Caco-2 (cell line): ENCODE measurements at regions not wholly inside any gene's neighbourhood (a gene's known extent, or its start where the extent isn't known, plus 50 kb on each side); places are given as distances from the start of the nearest gene placed in this dataset.

ENCODE experiments used
- BruUV-seq: library from RNA; stranded (reverse); fragments of 400-500 nt; replicated peaks from 2 replicates; lab custom pipeline; 2021; lab: Mats Ljungman, UMichigan
- CTCF ChIA-PET: fragments of 300-600 bp; sonication (Branson Sonifier 250); formaldehyde crosslinking; loops from one replicate; lab custom pipeline; 2022; ENCODE audit warnings: antibody characterized with exemption; lab: Charles Lee
- POLR2A ChIA-PET: fragments of 300-600 bp; sonication (Branson Sonifier 250); formaldehyde crosslinking; loops from one replicate; lab custom pipeline; 2022; ENCODE audit warnings: antibody characterized with exemption; lab: Charles Lee
- DNase-seq, 2 experiments: peaks; one replicate each; pipeline versions ENCODE4 v3.0.0 to v3.0.0-alpha.2; 2020 to 2022
- H3K27me3 ChIP-seq: replicated peaks from 2 replicates; pipeline ENCODE4 v1.6.0; 2011; ENCODE audit warnings: low read length; ENCODE audit not compliant: control insufficient read depth, insufficient read depth
- H3K36me3 ChIP-seq: 2 replicates; pipeline ENCODE4 v1.5.1; 2011; ENCODE audit warnings: low read length; ENCODE audit not compliant: control insufficient read depth, insufficient read depth
- H3K4me1 ChIP-seq: fragments of 250-450 bp; sonication (Bioruptor Pico); 2 replicates; pipeline ENCODE4 v1.5.1; 2020; ENCODE audit warnings: mild to moderate bottlenecking
- H3K4me3 ChIP-seq: 2 replicates; pipeline ENCODE4 v1.5.1; 2011; ENCODE audit warnings: low read depth, mild to moderate bottlenecking, control low read depth, low read length
- H3K9me3 ChIP-seq: fragments of 250-450 bp; sonication (Bioruptor Pico); 2 replicates; pipeline ENCODE4 v1.5.1; 2020; ENCODE audit warnings: mild to moderate bottlenecking, moderate library complexity
- H3K27ac Mint-ChIP-seq: one replicate; pipeline ENCODE4 v1.8.0; 2022; ENCODE audit warnings: mixed read lengths; ENCODE audit not compliant: unreplicated experiment
- H3K27me3 Mint-ChIP-seq: one replicate; pipeline ENCODE4 v1.8.0; 2022; ENCODE audit warnings: mixed read lengths; ENCODE audit not compliant: insufficient read depth, unreplicated experiment
- H3K36me3 Mint-ChIP-seq: one replicate; pipeline ENCODE4 v1.8.0; 2022; ENCODE audit warnings: mild to moderate bottlenecking, mixed read lengths; ENCODE audit not compliant: insufficient read depth, unreplicated experiment
- H3K4me1 Mint-ChIP-seq: one replicate; pipeline ENCODE4 v1.8.0; 2022; ENCODE audit warnings: low read depth, mixed read lengths; ENCODE audit not compliant: unreplicated experiment
- H3K4me3 Mint-ChIP-seq: one replicate; pipeline ENCODE4 v1.8.0; 2022; ENCODE audit warnings: mild to moderate bottlenecking, moderate library complexity, mixed read lengths; ENCODE audit not compliant: unreplicated experiment
- H3K9me3 Mint-ChIP-seq: one replicate; pipeline ENCODE4 v1.8.0; 2022; ENCODE audit warnings: mixed read lengths; ENCODE audit not compliant: unreplicated experiment
- intact Hi-C: fragments of 100-400 bp; cut with micrococcal nuclease; formaldehyde crosslinking; loops from one replicate; pipeline ENCODE4 v1.10.0; 2022; ENCODE audit not compliant: unreplicated experiment
- TF ChIP-seq, protein P1 (sequence below), 2 experiments: fragments of 200-600 bp in 1 of 2; IDR thresholded peaks; 1 replicate in 1 of 2; 2 replicates in 1 of 2; pipeline versions ENCODE4 v1.5.1 to v1.8.0; 2011 to 2022; ENCODE audit warnings: antibody characterized with exemption in 1 of 2, control low read depth in 1 of 2, inconsistent platforms in 1 of 2, low read depth in 1 of 2, low read length in 1 of 2, mild to moderate bottlenecking in 1 of 2, moderate library complexity in 1 of 2; ENCODE audit not compliant: insufficient read depth in 1 of 2, severe bottlenecking in 1 of 2, unreplicated experiment in 1 of 2

DNA sequence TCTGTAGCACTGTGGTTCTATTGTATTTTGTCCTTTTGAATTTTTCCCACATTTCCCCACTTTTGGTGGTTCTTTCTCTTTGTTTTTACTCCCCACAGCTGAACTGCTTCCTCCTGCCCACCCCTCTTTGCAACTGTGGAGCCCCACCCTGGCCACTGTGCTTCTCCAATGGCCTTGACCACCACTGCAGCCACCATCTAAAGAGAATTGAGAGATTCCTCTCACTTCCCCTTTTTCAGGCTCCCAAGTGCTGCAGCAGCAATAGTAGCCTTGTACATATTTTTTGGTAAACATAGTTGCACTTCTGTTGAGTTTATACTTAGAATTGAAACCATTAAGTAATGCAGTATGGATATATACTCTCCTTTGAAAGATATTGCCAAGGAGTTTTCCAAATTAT lies 51.3 kb upstream of the FRMPD3 start:
- BruUV-seq = no TSS peak
- DNase-seq = no peak
- no peak overlapping the region for H3K27ac Mint-ChIP-seq
- TF ChIP-seq, protein P1, sequence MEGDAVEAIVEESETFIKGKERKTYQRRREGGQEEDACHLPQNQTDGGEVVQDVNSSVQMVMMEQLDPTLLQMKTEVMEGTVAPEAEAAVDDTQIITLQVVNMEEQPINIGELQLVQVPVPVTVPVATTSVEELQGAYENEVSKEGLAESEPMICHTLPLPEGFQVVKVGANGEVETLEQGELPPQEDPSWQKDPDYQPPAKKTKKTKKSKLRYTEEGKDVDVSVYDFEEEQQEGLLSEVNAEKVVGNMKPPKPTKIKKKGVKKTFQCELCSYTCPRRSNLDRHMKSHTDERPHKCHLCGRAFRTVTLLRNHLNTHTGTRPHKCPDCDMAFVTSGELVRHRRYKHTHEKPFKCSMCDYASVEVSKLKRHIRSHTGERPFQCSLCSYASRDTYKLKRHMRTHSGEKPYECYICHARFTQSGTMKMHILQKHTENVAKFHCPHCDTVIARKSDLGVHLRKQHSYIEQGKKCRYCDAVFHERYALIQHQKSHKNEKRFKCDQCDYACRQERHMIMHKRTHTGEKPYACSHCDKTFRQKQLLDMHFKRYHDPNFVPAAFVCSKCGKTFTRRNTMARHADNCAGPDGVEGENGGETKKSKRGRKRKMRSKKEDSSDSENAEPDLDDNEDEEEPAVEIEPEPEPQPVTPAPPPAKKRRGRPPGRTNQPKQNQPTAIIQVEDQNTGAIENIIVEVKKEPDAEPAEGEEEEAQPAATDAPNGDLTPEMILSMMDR (IDR thresholded peaks at IDR 0.05; ENCODE audit: insufficient read depth in 1 of 2, low read depth in 1 of 2, low read length in 1 of 2, severe bottlenecking in 1 of 2, unreplicated experiment in 1 of 2) = no peak
- no peak overlapping the region for H3K4me3 Mint-ChIP-seq
- Histone ChIP-seq H3K4me1 (no peaks in the 10 kb centered on the region), H3K36me3 (no peaks in the 10 kb centered on the region), H3K9me3 (no peaks in the 10 kb centered on the region), H3K27me3 (no peaks in the 10 kb centered on the region), H3K4me3 (no peak overlapping the region)
- CTCF ChIA-PET = no interaction called here
- POLR2A ChIA-PET = no interaction called here
- intact Hi-C loops = no loop called here
- no peaks in the 10 kb centered on the region for H3K4me1 Mint-ChIP-seq
- H3K27me3 Mint-ChIP-seq = no peaks in the 10 kb centered on the region
- no peaks in the 10 kb centered on the region for H3K36me3 Mint-ChIP-seq
- peaks cover 8% of the 10 kb centered on the region for H3K9me3 Mint-ChIP-seq
